GM23338 (cell line): ENCODE measurements at regions not wholly inside any gene's neighbourhood (a gene's known extent, or its start where the extent isn't known, plus 50 kb on each side); places are given as distances from the start of the nearest gene placed in this dataset.

Source experiments
- CREB1 ChIP-seq: fragments of 250-450 bp; sonication (Bioruptor Pico); IDR thresholded peaks from 2 replicates; pipeline ENCODE4 v1.5.0; 2020; ENCODE audit warnings: low read depth, mild to moderate bottlenecking, moderate library complexity
- CTCF ChIP-seq, 2 experiments: fragments of 200-600 bp in 1 of 2; sonication (generic) in 1 of 2; conservative IDR thresholded peaks; 2 replicates each; pipeline versions ENCODE4 v1.5.1 to v1.6.1; 2016 to 2017; ENCODE audit warnings: antibody characterized with exemption in 2 of 2, low read depth in 2 of 2, mild to moderate bottlenecking in 2 of 2, moderate library complexity in 1 of 2
- EZH2 ChIP-seq: fragments of 200-600 bp; sonication (generic); IDR thresholded peaks from one replicate; pipeline ENCODE4 v1.8.0; 2017; ENCODE audit warnings: antibody characterized with exemption, mild to moderate bottlenecking, low read depth; ENCODE audit not compliant: unreplicated experiment
- EZH2phosphoT487 ChIP-seq: fragments of 200-600 bp; sonication (generic); IDR thresholded peaks from one replicate; pipeline ENCODE4 v1.8.1; 2018; ENCODE audit warnings: antibody characterized with exemption; ENCODE audit not compliant: unreplicated experiment
- JUNB ChIP-seq: IDR thresholded peaks from one replicate; pipeline ENCODE4 v1.6.1; 2016; ENCODE audit warnings: antibody characterized with exemption; ENCODE audit not compliant: unreplicated experiment
- NANOG ChIP-seq: IDR thresholded peaks from 2 replicates; pipeline ENCODE4 v1.6.1; 2016; ENCODE audit warnings: antibody characterized with exemption, borderline replicate concordance
- POLR2AphosphoS5 ChIP-seq: IDR thresholded peaks from 2 replicates; pipeline ENCODE4 v1.6.1; 2016; ENCODE audit warnings: antibody characterized with exemption, low read depth
- STAT1 ChIP-seq: IDR thresholded peaks from one replicate; pipeline ENCODE4 v1.6.1; 2016; ENCODE audit warnings: antibody characterized with exemption; ENCODE audit not compliant: unreplicated experiment
- ZNF114 ChIP-seq: fragments of 250-450 bp; sonication (Bioruptor Pico); IDR thresholded peaks from 2 replicates; pipeline ENCODE4 v1.5.0; 2020; ENCODE audit warnings: mild to moderate bottlenecking, moderate library complexity
- ZNF331 ChIP-seq: fragments of 250-450 bp; sonication (Bioruptor Pico); IDR thresholded peaks from 2 replicates; pipeline ENCODE4 v1.5.0; 2020; ENCODE audit warnings: low read depth, mild to moderate bottlenecking, moderate library complexity
- ZNF462 ChIP-seq: fragments of 250-450 bp; sonication (Bioruptor Pico); IDR thresholded peaks from 2 replicates; pipeline ENCODE4 v1.5.0; 2020; ENCODE audit warnings: mild to moderate bottlenecking, moderate library complexity
- TF ChIP-seq, protein P1 (sequence below): IDR thresholded peaks from 2 replicates; pipeline ENCODE4 v1.6.1; 2016; ENCODE audit warnings: antibody characterized with exemption

GRCh38 chr20:12458241-12458640 lies 540.5 kb downstream of the BTBD3 start (continued):
- TF ChIP-seq ZNF462 (no peak), POLR2AphosphoS5 (no peak), NANOG (no peak), CREB1 (CRISPR knock-in tag) (no peak), EZH2phosphoT487 (no peak), ZNF114 (CRISPR knock-in tag) (no peak), EZH2 (no peak), JUNB (no peak), STAT1 (no peak), CTCF (conservative IDR thresholded peaks at IDR 0.05; ENCODE audit: low read depth in 2 of 2) (no peak), ZNF331 (CRISPR knock-in tag) (no peak)
- TF ChIP-seq, protein P1, sequence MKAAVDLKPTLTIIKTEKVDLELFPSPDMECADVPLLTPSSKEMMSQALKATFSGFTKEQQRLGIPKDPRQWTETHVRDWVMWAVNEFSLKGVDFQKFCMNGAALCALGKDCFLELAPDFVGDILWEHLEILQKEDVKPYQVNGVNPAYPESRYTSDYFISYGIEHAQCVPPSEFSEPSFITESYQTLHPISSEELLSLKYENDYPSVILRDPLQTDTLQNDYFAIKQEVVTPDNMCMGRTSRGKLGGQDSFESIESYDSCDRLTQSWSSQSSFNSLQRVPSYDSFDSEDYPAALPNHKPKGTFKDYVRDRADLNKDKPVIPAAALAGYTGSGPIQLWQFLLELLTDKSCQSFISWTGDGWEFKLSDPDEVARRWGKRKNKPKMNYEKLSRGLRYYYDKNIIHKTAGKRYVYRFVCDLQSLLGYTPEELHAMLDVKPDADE: no peak
